ENCODE measurements at regions not wholly inside any gene's neighbourhood (a gene's known extent, or its start where the extent isn't known, plus 50 kb on each side); places are given as distances from the start of the nearest gene placed in this dataset.

DNA sequence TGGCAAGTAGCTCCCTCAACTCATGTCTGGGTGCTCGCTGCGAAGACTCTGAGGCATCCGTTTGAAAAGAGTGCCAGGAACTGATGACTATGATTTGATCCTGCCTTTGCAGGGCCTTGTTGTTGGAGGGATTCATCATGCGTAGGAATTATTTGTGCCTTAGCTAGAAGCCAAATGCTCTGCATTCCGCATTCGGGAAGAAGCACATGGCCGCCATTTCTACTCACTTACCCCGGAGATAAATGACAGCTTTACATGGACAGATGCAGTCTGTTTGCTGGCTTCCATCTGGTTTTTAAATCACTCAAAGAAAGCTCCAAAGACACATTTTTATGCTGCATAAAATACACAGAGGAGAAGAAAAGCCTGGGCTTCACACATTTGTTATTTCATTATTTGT, 363.3 kb upstream of the CDH4 start:
- TF ChIP-seq, protein P1, sequence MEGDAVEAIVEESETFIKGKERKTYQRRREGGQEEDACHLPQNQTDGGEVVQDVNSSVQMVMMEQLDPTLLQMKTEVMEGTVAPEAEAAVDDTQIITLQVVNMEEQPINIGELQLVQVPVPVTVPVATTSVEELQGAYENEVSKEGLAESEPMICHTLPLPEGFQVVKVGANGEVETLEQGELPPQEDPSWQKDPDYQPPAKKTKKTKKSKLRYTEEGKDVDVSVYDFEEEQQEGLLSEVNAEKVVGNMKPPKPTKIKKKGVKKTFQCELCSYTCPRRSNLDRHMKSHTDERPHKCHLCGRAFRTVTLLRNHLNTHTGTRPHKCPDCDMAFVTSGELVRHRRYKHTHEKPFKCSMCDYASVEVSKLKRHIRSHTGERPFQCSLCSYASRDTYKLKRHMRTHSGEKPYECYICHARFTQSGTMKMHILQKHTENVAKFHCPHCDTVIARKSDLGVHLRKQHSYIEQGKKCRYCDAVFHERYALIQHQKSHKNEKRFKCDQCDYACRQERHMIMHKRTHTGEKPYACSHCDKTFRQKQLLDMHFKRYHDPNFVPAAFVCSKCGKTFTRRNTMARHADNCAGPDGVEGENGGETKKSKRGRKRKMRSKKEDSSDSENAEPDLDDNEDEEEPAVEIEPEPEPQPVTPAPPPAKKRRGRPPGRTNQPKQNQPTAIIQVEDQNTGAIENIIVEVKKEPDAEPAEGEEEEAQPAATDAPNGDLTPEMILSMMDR (IDR thresholded peaks at IDR 0.05; ENCODE audit: insufficient read depth, low read length) = no peak
- no peak for TF ChIP-seq SPI1 (IDR thresholded peaks at IDR 0.05; ENCODE audit: borderline replicate concordance, low read depth)

All from HL-60 (cell line).